Testis (tissue), 2 donors: ENCODE measurements at regions not wholly inside any gene's neighbourhood (a gene's known extent, or its start where the extent isn't known, plus 50 kb on each side); places are given as distances from the start of the nearest gene placed in this dataset.

Experiments used
- POLR2A ChIP-seq: fragments of 450-650 bp; IDR thresholded peaks from one replicate; pipeline ENCODE4 v1.6.1; 2017; ENCODE audit warnings: antibody characterized with exemption, mild to moderate bottlenecking, moderate library complexity
- TF ChIP-seq, protein P1 (sequence below), 3 experiments: fragments of 450-650 bp in 2 of 3; fragments of 200-600 bp in 1 of 3; sonication (generic) in 1 of 3; IDR thresholded peaks; one replicate each; pipeline ENCODE4 v1.5.1; 2016 to 2019; ENCODE audit warnings: antibody characterized with exemption in 3 of 3, mild to moderate bottlenecking in 2 of 3, moderate library complexity in 1 of 3

DNA sequence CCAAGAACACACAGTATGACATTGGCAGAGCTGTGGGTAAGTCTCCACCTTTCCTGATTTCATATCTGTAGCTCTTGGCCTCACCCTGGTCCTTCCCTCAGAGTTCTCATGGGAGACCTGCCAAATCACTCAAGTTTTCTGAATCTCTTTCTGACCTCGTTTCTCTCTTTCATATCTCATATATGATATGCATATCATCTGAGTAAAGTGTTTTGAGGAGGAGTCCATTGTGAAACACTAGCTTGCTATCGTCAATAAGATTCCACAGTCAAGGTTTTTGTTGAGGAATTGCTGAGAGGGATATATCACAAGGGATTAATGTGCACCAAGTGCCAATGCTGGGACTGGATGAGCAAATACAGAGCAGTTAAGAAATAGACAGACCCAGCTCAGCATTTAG lies 739.2 kb downstream of the BRINP1 start:
- TF ChIP-seq, protein P1, sequence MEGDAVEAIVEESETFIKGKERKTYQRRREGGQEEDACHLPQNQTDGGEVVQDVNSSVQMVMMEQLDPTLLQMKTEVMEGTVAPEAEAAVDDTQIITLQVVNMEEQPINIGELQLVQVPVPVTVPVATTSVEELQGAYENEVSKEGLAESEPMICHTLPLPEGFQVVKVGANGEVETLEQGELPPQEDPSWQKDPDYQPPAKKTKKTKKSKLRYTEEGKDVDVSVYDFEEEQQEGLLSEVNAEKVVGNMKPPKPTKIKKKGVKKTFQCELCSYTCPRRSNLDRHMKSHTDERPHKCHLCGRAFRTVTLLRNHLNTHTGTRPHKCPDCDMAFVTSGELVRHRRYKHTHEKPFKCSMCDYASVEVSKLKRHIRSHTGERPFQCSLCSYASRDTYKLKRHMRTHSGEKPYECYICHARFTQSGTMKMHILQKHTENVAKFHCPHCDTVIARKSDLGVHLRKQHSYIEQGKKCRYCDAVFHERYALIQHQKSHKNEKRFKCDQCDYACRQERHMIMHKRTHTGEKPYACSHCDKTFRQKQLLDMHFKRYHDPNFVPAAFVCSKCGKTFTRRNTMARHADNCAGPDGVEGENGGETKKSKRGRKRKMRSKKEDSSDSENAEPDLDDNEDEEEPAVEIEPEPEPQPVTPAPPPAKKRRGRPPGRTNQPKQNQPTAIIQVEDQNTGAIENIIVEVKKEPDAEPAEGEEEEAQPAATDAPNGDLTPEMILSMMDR (IDR thresholded peaks at IDR 0.05): no peak
- no peak for TF ChIP-seq POLR2A
